ENCODE measurements at regions not wholly inside any gene's neighbourhood (a gene's known extent, or its start where the extent isn't known, plus 50 kb on each side); places are given as distances from the start of the nearest gene placed in this dataset.

DNA sequence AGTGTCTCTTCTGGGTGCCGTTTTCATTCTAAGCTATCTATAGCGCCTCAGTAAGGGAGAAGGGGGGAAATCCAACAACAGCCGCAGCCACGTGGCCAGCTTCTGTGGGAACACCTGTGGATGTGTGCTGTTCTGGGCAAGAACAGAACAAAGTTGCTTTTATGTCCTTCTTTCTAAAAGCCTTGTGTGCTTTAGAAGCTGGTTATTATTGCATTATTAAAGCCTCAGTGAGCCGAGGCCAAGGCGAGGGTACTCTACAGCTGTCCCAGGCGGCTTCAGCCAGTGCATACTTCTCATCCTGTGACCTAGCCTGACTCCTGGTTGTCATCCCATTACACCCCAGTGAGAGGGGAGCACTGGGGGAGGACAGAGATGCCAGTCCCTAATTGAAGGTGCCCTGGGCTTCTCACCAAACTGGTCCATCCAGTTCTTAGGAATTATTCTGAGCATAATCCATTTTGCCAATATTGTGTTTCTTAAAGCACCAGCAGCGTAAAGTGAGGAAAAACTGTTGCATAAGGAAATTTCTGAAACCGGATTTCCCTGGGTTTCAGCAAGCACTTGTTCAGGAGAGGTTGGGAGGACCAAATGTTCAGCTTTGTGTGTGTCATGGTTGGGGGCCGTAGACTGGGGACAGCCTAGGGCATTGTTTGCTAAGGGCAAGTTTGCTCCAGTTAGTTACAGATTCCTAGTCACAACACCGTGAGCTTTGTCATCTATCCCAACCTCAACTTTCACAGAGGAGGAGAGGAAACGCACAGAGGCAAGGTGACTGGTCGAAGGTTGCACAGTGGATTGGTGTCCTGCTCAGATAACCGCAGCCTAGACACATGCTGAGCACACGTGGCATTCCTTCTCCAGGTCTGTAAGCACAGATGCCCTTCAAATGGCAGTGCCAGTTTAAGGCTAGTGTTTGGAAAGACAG is 61.0 kb upstream of the ATP1A1 start:
- DNase-seq = peak; percentile 9 to 37
- H3K9me3 ChIP-seq = no peaks in the 10 kb centered on the region
- H3K27ac ChIP-seq = peak overlapping the region; percentile 27 to 59 (median 49)
- peak; percentile 71 to 77 for ATAC-seq
- no peak overlapping the region for H3K4me3 ChIP-seq
- H3K4me1 ChIP-seq = peaks cover 16 to 20% of the 10 kb centered on the region in 2 donors
- H3K36me3 ChIP-seq = no peaks in the 10 kb centered on the region
- in situ Hi-C loops (cut with MboI; ENCODE audit: low sequenced_read_pairs in 4 of 4) (no loop called here), intact Hi-C loops (cut with DNase I; ENCODE audit: low total_unique reads) (no loop called here)
- H3K27me3 ChIP-seq = no peaks in the 10 kb centered on the region
- no peak for TF ChIP-seq POLR2A (IDR thresholded peaks at IDR 0.05)
- TF ChIP-seq, protein P1, sequence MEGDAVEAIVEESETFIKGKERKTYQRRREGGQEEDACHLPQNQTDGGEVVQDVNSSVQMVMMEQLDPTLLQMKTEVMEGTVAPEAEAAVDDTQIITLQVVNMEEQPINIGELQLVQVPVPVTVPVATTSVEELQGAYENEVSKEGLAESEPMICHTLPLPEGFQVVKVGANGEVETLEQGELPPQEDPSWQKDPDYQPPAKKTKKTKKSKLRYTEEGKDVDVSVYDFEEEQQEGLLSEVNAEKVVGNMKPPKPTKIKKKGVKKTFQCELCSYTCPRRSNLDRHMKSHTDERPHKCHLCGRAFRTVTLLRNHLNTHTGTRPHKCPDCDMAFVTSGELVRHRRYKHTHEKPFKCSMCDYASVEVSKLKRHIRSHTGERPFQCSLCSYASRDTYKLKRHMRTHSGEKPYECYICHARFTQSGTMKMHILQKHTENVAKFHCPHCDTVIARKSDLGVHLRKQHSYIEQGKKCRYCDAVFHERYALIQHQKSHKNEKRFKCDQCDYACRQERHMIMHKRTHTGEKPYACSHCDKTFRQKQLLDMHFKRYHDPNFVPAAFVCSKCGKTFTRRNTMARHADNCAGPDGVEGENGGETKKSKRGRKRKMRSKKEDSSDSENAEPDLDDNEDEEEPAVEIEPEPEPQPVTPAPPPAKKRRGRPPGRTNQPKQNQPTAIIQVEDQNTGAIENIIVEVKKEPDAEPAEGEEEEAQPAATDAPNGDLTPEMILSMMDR (IDR thresholded peaks at IDR 0.05 in 4 of 5, conservative IDR thresholded peaks at IDR 0.05 in 1 of 5) = no peak

- no peak overlapping the region for H3K4me3 ChIP-seq
- peaks cover 16 to 20% of the 10 kb centered on the region in 2 donors for H3K4me1 ChIP-seq
- no peak for ATAC-seq
- intact Hi-C loops (cut with DNase I; ENCODE audit: low total_unique reads) (no loop called here), in situ Hi-C loops (cut with MboI; ENCODE audit: low sequenced_read_pairs in 4 of 4) (no loop called here)
- no peaks in the 10 kb centered on the region for H3K36me3 ChIP-seq
- H3K27me3 ChIP-seq = no peaks in the 10 kb centered on the region
- H3K9me3 ChIP-seq = no peaks in the 10 kb centered on the region
- H3K27ac ChIP-seq = peak overlapping the region in 2 of 4 donors; percentile 45 to 59
- no peak for DNase-seq
- TF ChIP-seq, protein P1 (IDR thresholded peaks at IDR 0.05 in 4 of 5, conservative IDR thresholded peaks at IDR 0.05 in 1 of 5) = no peak
- no peak for TF ChIP-seq POLR2A (IDR thresholded peaks at IDR 0.05)
Observed at GRCh38 chr1:116312681-116313069, 60.4 kb upstream of the ATP1A1 start.

DNA sequence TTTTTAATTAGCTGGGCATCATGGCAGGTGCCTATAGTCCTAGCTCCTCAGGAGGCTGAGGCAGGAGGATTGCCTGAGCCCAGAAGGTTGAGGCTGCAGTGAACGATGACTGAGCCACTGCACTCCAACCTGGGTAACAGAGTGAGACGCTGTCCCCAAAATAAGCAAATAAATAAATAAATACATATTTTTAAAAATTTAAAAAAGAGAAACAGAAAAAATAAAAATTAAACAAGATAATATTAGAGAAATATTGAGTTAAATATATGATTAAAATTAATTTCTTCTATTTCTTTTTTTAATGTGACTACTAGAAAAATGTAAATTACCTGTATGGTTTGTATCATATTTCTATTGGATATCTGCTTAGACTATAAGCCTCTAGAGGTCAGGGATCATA is 59.3 kb upstream of the ATP1A1 start:
- ATAC-seq = no peak
- in situ Hi-C loops (cut with MboI; ENCODE audit: low sequenced_read_pairs in 4 of 4) = no loop called here
- Histone ChIP-seq H3K27me3 (no peaks in the 10 kb centered on the region), H3K4me3 (no peak overlapping the region), H3K9me3 (no peaks in the 10 kb centered on the region), H3K27ac (no peak overlapping the region), H3K4me1 (peaks cover 16 to 20% of the 10 kb centered on the region in 2 donors), H3K36me3 (no peaks in the 10 kb centered on the region)
- TF ChIP-seq, protein P1 (IDR thresholded peaks at IDR 0.05 in 4 of 5, conservative IDR thresholded peaks at IDR 0.05 in 1 of 5) = no peak
- no peak for TF ChIP-seq POLR2A (IDR thresholded peaks at IDR 0.05)
- intact Hi-C loops (cut with DNase I; ENCODE audit: low total_unique reads) = no loop called here
- DNase-seq = no peak

DNA sequence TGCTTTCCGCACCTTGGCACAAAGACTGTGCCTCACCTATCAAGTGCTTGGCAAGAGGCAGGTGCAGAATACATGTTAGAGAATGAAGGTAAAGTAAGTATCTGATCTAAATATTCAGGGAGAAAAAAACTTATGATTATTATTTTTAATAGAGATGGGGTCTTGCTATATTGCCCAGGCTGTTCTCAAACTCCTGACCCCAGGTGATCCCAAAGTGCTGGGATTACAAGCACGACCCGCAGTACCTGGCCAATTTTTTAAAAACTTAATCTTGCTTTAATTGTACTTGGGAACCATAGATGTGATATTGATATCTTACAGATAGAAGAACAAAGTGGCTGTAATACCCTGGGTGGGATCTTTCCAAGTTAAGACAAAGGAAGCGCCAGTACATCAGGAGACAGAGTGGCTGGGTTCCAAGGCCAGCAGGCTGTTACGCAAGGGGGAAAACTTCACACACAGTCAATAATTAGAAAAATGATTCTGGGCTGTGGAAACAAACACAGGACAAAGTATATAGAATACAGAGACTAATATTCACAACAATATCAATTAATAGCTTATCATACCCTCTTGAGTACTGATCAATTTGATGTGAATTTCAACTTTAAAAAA is 58.6 kb upstream of the ATP1A1 start:
- Histone ChIP-seq H3K36me3 (no peaks in the 10 kb centered on the region), H3K27ac (no peak overlapping the region), H3K9me3 (no peaks in the 10 kb centered on the region), H3K4me1 (peaks cover 13 to 20% of the 10 kb centered on the region in 2 donors), H3K4me3 (no peak overlapping the region), H3K27me3 (no peaks in the 10 kb centered on the region)
- peak in 1 of 2 donors; percentile 9 for DNase-seq
- intact Hi-C loops (cut with DNase I; ENCODE audit: low total_unique reads) (no loop called here), in situ Hi-C loops (cut with MboI; ENCODE audit: low sequenced_read_pairs in 4 of 4) (no loop called here)
- TF ChIP-seq POLR2A (IDR thresholded peaks at IDR 0.05) = no peak
- TF ChIP-seq, protein P1 (IDR thresholded peaks at IDR 0.05 in 4 of 5, conservative IDR thresholded peaks at IDR 0.05 in 1 of 5) = no peak
- no peak for ATAC-seq
